Bronchial epithelial cell (primary cell): ENCODE measurements at regions not wholly inside any gene's neighbourhood (a gene's known extent, or its start where the extent isn't known, plus 50 kb on each side); places are given as distances from the start of the nearest gene placed in this dataset.

ENCODE experiments used
- DNase-seq: peaks from one replicate; pipeline ENCODE4 v3.0.0-alpha.2; 2010; ENCODE audit warnings: low read depth
- FAIRE-seq: peaks from 2 replicates; lab custom pipeline; 2011; peaks lifted over from hg19 to GRCh38; lab: Jason Lieb, UNC
- H3K27me3 ChIP-seq: 2 replicates; pipeline ENCODE4 v1.5.1; 2011; ENCODE audit warnings: low read length; ENCODE audit not compliant: control insufficient read depth, insufficient read depth
- H3K36me3 ChIP-seq: 2 replicates; pipeline ENCODE4 v1.5.1; 2011; ENCODE audit warnings: low read length; ENCODE audit not compliant: control insufficient read depth, insufficient read depth
- H3K4me3 ChIP-seq: 2 replicates; pipeline ENCODE4 v1.5.1; 2011; ENCODE audit warnings: mild to moderate bottlenecking, low read depth, low read length, control low read depth
- CTCF ChIP-seq: IDR thresholded peaks from 2 replicates; pipeline ENCODE4 v1.5.1; 2011; ENCODE audit warnings: mild to moderate bottlenecking, moderate library complexity, low read length, control low read depth, inconsistent platforms; ENCODE audit not compliant: insufficient read depth, severe bottlenecking

DNA sequence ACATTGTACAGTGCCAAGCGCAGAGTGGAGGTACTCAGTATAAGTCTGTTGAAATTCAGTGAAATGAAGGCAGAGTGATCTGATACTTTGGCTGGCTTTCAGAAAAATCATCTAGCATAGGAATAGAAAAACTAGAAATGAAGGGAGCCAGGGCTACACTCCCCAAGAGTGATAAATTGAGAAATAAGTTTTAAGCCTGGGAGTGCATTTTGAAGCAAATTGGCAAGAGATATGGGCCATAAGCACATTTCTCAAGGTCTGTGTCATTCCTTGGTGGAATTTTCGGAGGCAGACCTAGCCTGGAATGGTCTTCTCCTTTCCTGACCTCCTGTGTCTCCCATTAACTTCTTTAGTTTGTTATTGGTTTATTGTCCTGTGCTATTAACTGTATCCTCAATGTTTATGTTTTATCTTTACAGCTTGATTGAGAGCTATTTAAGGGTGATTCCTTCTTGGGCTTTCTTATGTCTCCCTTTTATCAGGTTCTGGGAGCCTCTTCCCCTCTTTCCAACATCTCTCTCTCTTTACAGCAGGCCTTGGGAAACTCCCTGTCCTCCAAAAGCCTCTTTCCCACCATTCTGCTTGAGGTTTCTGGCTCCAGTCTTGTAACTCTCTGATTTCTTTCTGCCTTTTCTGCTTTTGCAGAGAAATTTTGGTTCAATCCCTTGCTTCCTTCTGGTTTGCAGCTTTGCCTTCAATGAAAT, 649.5 kb downstream of the SLC4A3 start:
- TF ChIP-seq CTCF = no peak
- Histone ChIP-seq H3K4me3 (no peak overlapping the region), H3K27me3 (no peaks in the 10 kb centered on the region), H3K36me3 (no peaks in the 10 kb centered on the region)
- no peak for FAIRE-seq
- no peak for DNase-seq

GRCh38 chr2:220277445-220277975, 650.1 kb downstream of the SLC4A3 start:
- TF ChIP-seq CTCF = no peak
- Histone ChIP-seq H3K36me3 (no peaks in the 10 kb centered on the region), H3K27me3 (no peaks in the 10 kb centered on the region), H3K4me3 (no peak overlapping the region)
- DNase-seq (peak; percentile 95), FAIRE-seq (no peak)

DNA sequence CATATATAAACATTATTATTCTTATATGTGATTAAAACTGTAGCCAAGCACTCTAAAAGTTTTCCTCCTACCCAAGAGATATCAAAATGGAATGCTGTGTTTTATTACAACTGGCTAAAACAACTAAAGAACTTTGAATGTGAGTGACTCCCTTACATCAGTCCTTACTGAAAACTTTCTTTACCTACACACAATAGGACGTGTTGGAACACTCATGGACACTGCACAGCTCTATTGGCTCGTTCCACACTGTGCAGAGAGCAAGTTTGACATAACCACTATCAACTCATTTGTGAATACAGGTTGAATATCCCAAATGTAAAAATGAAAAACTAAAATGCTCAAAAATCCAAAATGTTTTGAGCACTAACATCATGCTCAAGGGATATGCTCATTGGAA, 650.6 kb downstream of the SLC4A3 start:
- Histone ChIP-seq H3K4me3 (no peak overlapping the region), H3K36me3 (no peaks in the 10 kb centered on the region), H3K27me3 (no peaks in the 10 kb centered on the region)
- FAIRE-seq = no peak
- peak; percentile 59 for DNase-seq
- TF ChIP-seq CTCF = no peak

GRCh38 chr2:220279372-220279771, 651.9 kb downstream of the SLC4A3 start:
- TF ChIP-seq CTCF = no peak
- FAIRE-seq (no peak), DNase-seq (peak; percentile 100)
- Histone ChIP-seq H3K36me3 (no peaks in the 10 kb centered on the region), H3K4me3 (no peak overlapping the region), H3K27me3 (no peaks in the 10 kb centered on the region)

GRCh38 chr2:220279840-220280239, 652.4 kb downstream of the SLC4A3 start:
- Histone ChIP-seq H3K4me3 (no peak overlapping the region), H3K27me3 (no peaks in the 10 kb centered on the region), H3K36me3 (no peaks in the 10 kb centered on the region)
- DNase-seq = peak; percentile 82
- TF ChIP-seq CTCF = no peak
- no peak for FAIRE-seq
